ENCODE measurements at regions not wholly inside any gene's neighbourhood (a gene's known extent, or its start where the extent isn't known, plus 50 kb on each side); places are given as distances from the start of the nearest gene placed in this dataset.
A peak's percentile ranks its signal among the peaks of the same experiment; 100 is the strongest.
"Not testable (repeated sequence)": the region's sequence is repeated elsewhere in the genome, so short reads cannot be mapped to it uniquely, and the experiment has no call there.

DNA sequence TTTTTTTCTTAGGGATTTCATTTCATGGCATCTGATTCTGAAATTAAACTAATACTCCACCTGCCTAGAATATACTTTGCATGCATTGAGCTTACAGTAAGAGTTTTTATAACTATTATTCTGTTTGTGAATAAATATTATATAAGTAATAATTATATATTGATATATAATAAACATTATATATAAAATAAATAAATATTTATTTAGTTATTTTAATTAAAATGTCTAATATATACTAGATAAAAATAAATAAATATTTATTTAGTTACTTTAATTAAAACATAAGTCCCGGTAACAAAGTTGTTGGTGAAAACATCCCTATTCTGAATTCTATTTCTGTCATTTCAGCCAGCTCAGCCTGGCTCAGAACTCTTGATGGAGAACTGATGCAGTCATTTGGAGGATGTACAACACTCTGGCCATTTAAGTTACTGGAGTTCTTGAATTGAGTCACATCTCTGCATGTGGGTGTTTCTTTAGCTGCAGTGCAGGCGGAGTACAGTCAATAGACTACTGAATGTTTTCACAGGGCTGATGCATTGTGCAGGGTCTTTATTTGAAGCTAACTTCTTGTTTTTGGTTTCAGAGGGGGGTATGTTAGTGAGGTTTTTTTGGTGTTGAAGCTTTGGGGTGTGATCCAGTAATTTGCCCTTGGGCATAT is 508.9 kb upstream of the ADGRB3 start:
- no peak overlapping the region for H3K27ac ChIP-seq (ENCODE audit: extremely low read depth, low read depth, low read length)
- H3K4me1 ChIP-seq (ENCODE audit: control insufficient read depth, insufficient read depth, low read length) = no peaks in the 10 kb centered on the region
- ChIA-PET POLR2A (no interaction called here), CTCF (no interaction called here)
- no peaks in the 10 kb centered on the region for H3K9me3 ChIP-seq (ENCODE audit: control insufficient read depth, insufficient read depth, low read depth, low read length)
- TF ChIP-seq ZNF747 (tag by site-specific recombination; IDR thresholded peaks at IDR 0.05) (no peak), ZNF48 (tag by site-specific recombination; IDR thresholded peaks at IDR 0.05) (no peak), ZNF280D (tag by site-specific recombination; IDR thresholded peaks at IDR 0.05) (no peak)
- no peak overlapping the region for H3K4me3 ChIP-seq (ENCODE audit: low read depth, low read length)
- no peaks in the 10 kb centered on the region for H3K36me3 ChIP-seq (ENCODE audit: control insufficient read depth in 2 of 2, insufficient read depth in 1 of 2, low read length in 2 of 2)

GRCh38 chr6:68122975-68123374 is 512.1 kb upstream of the ADGRB3 start:
- H3K9me3 ChIP-seq (ENCODE audit: control insufficient read depth, insufficient read depth, low read depth, low read length); POLR2A ChIA-PET: not testable (repeated sequence)

GRCh38 chr6:68122032-68122431 is 513.0 kb upstream of the ADGRB3 start:
- H3K27ac ChIP-seq (ENCODE audit: extremely low read depth, low read depth, low read length) = no peak overlapping the region
- H3K4me1 ChIP-seq (ENCODE audit: control insufficient read depth, insufficient read depth, low read length) = no peaks in the 10 kb centered on the region
- H3K9me3 ChIP-seq (ENCODE audit: control insufficient read depth, insufficient read depth, low read depth, low read length) = no peaks in the 10 kb centered on the region
- POLR2A ChIA-PET = no interaction called here
- TF ChIP-seq ZNF558 (tag by site-specific recombination; IDR thresholded peaks at IDR 0.05) = no peak
- peak; percentile 85 for TF ChIP-seq ZNF585B (tag by site-specific recombination; IDR thresholded peaks at IDR 0.05)
- TF ChIP-seq, protein P1, sequence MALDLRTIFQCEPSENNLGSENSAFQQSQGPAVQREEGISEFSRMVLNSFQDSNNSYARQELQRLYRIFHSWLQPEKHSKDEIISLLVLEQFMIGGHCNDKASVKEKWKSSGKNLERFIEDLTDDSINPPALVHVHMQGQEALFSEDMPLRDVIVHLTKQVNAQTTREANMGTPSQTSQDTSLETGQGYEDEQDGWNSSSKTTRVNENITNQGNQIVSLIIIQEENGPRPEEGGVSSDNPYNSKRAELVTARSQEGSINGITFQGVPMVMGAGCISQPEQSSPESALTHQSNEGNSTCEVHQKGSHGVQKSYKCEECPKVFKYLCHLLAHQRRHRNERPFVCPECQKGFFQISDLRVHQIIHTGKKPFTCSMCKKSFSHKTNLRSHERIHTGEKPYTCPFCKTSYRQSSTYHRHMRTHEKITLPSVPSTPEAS (tag by site-specific recombination; IDR thresholded peaks at IDR 0.05) = no peak
- no peak for TF ChIP-seq KLF7 (tag by site-specific recombination; IDR thresholded peaks at IDR 0.05; ENCODE audit: borderline replicate concordance)
- peak; percentile 70 for TF ChIP-seq SETDB1 (IDR thresholded peaks at IDR 0.05; ENCODE audit: insufficient read length, low read length)
- no peak overlapping the region for H3K4me3 ChIP-seq (ENCODE audit: low read depth, low read length)
- H3K36me3 ChIP-seq (ENCODE audit: control insufficient read depth in 2 of 2, insufficient read depth in 1 of 2, low read length in 2 of 2) = no peaks in the 10 kb centered on the region
- CTCF ChIA-PET = no interaction called here

More at GRCh38 chr6:68122975-68123374, 512.1 kb upstream of the ADGRB3 start:
- H3K4me1 ChIP-seq (ENCODE audit: control insufficient read depth, insufficient read depth, low read length); H3K36me3 ChIP-seq (ENCODE audit: control insufficient read depth in 2 of 2, insufficient read depth in 1 of 2, low read length in 2 of 2); H3K27ac ChIP-seq (ENCODE audit: extremely low read depth, low read depth, low read length); CTCF ChIA-PET; H3K4me3 ChIP-seq (ENCODE audit: low read depth, low read length): not testable (repeated sequence)

GRCh38 chr6:68120954-68121353 is 514.1 kb upstream of the ADGRB3 start:
- H3K4me3 ChIP-seq (ENCODE audit: low read depth, low read length); H3K36me3 ChIP-seq (ENCODE audit: control insufficient read depth in 2 of 2, insufficient read depth in 1 of 2, low read length in 2 of 2); CTCF ChIA-PET; H3K4me1 ChIP-seq (ENCODE audit: control insufficient read depth, insufficient read depth, low read length); H3K27ac ChIP-seq (ENCODE audit: extremely low read depth, low read depth, low read length); H3K9me3 ChIP-seq (ENCODE audit: control insufficient read depth, insufficient read depth, low read depth, low read length); POLR2A ChIA-PET: not testable (repeated sequence)

DNA sequence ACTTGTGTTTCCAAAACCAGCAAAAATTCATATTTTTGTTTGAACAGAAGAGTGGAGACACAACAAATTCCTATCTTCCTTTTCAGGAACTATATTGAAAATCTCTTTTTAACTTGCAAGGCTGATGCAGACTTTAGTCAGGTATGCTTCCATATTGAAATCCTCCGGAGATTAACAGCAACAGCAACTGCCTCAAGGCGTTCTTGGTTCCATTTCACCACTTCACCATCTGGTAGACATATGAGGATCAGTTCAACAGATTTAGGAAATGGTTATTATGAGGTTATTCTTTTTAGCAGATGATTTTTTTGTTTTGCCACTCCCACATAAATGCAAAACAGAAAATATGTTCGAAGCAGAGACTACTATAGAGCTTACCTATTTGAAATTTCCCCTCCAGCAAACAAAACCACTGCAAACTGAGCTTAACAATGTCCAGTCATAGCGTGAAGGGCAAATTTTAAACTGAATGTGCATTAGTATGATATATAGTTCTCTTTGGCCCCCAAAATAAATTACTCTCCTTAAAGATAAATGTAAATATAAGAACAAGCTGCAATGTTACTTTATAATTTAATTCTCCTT is 520.5 kb upstream of the ADGRB3 start:
- Histone ChIP-seq H3K4me3 (ENCODE audit: low read depth, low read length) (no peak overlapping the region), H3K36me3 (ENCODE audit: control insufficient read depth in 2 of 2, insufficient read depth in 1 of 2, low read length in 2 of 2) (no peaks in the 10 kb centered on the region), H3K9me3 (ENCODE audit: control insufficient read depth, insufficient read depth, low read depth, low read length) (no peaks in the 10 kb centered on the region), H3K27ac (ENCODE audit: extremely low read depth, low read depth, low read length) (no peak overlapping the region), H3K4me1 (ENCODE audit: control insufficient read depth, insufficient read depth, low read length) (no peaks in the 10 kb centered on the region)
- ChIA-PET CTCF (interaction anchor here (0.6 kb wide), 1 partner anchor 27 kb away, joined by 5 read pairs; no protein-coding TSS in a partner anchor), POLR2A (no interaction called here)
- no peak for TF ChIP-seq MEIS1 (CRISPR knock-in tag; IDR thresholded peaks at IDR 0.05; ENCODE audit: borderline replicate concordance)
- TF ChIP-seq ZNF248 (tag by site-specific recombination; IDR thresholded peaks at IDR 0.05) = no peak
- TF ChIP-seq ZNF274 (IDR thresholded peaks at IDR 0.05; ENCODE audit: low read length) = no peak
- no peak for TF ChIP-seq ZNF274 (tag by site-specific recombination; IDR thresholded peaks at IDR 0.05; ENCODE audit: borderline replicate concordance)
- TF ChIP-seq, protein P2, sequence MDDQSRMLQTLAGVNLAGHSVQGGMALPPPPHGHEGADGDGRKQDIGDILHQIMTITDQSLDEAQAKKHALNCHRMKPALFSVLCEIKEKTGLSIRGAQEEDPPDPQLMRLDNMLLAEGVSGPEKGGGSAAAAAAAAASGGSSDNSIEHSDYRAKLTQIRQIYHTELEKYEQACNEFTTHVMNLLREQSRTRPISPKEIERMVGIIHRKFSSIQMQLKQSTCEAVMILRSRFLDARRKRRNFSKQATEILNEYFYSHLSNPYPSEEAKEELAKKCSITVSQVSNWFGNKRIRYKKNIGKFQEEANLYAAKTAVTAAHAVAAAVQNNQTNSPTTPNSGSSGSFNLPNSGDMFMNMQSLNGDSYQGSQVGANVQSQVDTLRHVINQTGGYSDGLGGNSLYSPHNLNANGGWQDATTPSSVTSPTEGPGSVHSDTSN (CRISPR knock-in tag; IDR thresholded peaks at IDR 0.05) = no peak
- no peak for TF ChIP-seq ZNF394 (tag by site-specific recombination; IDR thresholded peaks at IDR 0.05; ENCODE audit: borderline replicate concordance)
- no peak for TF ChIP-seq OVOL3 (tag by site-specific recombination; IDR thresholded peaks at IDR 0.05)
- no peak for TF ChIP-seq ZNF654 (tag by site-specific recombination; IDR thresholded peaks at IDR 0.05; ENCODE audit: low read depth)
- TF ChIP-seq, protein P3, sequence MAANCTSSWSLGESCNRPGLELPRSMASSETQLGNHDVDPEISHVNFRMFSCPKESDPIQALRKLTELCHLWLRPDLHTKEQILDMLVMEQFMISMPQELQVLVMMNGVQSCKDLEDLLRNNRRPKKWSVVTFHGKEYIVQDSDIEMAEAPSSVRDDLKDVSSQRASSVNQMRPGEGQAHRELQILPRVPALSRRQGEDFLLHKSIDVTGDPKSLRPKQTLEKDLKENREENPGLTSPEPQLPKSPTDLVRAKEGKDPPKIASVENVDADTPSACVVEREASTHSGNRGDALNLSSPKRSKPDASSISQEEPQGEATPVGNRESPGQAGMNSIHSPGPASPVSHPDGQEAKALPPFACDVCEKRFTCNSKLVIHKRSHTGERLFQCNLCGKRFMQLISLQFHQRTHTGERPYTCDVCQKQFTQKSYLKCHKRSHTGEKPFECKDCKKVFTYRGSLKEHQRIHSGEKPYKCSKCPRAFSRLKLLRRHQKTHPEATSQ (tag by site-specific recombination; IDR thresholded peaks at IDR 0.05) = no peak
- no peak for TF ChIP-seq ZNF121 (tag by site-specific recombination; IDR thresholded peaks at IDR 0.05)

Measured in HEK293 (cell line).